GM12892 (cell line): ENCODE measurements at regions not wholly inside any gene's neighbourhood (a gene's known extent, or its start where the extent isn't known, plus 50 kb on each side); places are given as distances from the start of the nearest gene placed in this dataset.

Experiments used
- POLR2A ChIP-seq: IDR thresholded peaks from 2 replicates; pipeline ENCODE4 v1.6.1; 2011; ENCODE audit warnings: low read depth, low read length, control low read depth
- POLR2AphosphoS5 ChIP-seq: IDR thresholded peaks from 2 replicates; pipeline ENCODE4 v1.6.1; 2011; ENCODE audit warnings: low read depth, low read length, control low read depth
- TAF1 ChIP-seq: IDR thresholded peaks from 2 replicates; pipeline ENCODE4 v1.6.1; 2011; ENCODE audit warnings: low read depth, mild to moderate bottlenecking, control low read depth, low read length, borderline replicate concordance

GRCh38 chr13:79986890-79987289, 354.0 kb downstream of the SPRY2 start:
- TF ChIP-seq POLR2AphosphoS5 (no peak), TAF1 (no peak), POLR2A (no peak)
